NOMO-1 treated with dmso at 0.1 percent for 144 hours (cell line): ENCODE measurements at regions not wholly inside any gene's neighbourhood (a gene's known extent, or its start where the extent isn't known, plus 50 kb on each side); places are given as distances from the start of the nearest gene placed in this dataset.

Source experiments
- DNase-seq: peaks from one replicate; lab custom pipeline; 2025; ENCODE audit not compliant: unreplicated experiment; lab: John Stamatoyannopoulos, UW

DNA sequence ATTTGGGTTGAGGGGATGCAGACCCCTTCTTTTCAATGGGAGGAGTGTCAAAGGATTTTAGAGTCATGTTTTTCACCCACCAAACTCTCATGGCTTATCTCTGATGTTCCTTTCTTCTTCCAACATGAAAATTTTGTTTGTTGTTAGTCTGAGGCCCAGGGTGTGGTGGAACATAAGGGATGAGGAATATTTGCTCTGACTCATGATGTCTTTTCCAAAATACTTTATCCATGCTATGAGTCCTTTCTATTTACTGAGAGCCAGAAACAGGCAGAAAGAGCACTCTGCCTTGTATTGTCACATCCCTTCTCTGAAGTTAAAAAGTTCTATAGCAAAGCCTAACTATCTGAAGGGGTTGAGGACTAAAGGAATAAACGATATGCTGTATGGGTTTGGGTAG is 61.6 kb upstream of the GYPA start:
- no peak for DNase-seq

DNA sequence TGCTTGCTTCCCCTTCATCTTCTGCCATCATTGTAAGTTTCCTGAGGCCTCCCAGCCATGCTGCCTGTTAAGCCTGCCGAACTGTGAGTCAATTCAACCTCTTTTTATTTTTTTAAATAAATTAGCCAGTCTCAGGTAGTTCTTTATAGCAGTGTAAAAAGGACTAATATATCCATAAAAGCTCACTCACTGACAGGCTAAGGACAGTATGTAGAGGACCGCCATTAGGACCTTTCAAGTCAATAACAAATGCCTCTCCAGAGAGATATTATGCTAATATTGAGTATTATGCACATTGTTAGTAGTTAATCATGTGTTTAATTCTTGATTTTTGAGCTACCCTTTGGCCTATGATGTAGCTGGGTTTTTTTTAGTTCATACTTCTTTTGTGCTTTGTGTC is 62.6 kb upstream of the GYPA start:
- no peak for DNase-seq

DNA sequence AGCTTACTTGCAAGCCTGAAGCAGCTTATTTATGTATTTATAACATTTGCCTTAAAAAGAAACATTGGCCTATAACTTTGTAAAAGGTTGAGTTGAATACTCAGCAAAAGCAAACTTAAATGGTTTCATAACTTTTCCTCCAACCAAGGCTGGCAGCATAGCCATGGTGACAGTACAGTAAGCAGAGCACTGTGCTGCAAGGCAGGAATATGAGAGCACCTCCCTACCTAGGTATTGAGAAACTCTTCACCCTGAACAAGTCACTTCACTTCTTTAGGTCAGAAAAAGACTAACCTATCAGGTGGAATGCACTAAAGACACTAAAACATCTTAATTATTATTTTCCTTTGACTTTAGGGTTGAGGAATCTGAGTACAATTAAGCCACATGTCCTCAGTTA is 63.9 kb upstream of the GYPA start:
- DNase-seq, result no peak

DNA sequence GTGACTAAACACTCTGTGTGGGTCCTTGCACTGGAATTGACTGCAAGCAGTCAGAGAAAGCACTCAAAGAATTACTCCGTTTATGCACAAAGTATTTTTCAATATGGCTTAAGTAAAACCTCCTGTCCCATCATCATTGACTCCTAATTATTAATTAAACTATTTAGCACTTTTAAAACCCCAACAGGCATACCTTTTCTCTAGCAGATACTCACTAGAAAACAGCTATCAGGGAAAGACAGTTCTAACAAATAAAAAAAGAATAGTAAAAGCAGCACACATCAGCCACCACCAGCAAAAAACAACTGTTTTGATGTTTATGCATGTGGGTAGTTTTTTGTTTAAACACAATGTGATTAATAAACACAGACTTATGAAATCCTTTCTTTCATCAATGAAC is 66.2 kb upstream of the GYPA start:
- DNase-seq, result no peak

DNA sequence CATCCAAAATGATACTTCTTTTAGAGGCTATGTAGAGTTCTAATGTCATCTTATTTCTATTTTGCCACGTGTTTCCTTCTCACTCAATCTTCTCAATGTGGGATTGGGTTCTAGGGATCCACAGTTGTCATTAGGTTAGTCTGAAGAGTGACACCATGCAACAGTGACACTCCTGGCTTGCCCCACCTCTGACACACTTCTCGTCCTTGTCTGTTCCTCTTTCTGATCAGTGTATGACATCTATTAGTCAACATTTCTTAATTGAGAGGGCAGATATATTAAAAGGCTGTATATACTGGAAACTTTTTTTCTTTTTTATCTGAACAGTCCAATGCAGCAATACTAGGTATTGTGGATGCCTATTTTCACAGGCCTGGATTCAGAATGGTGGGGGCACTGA is 67.6 kb upstream of the GYPA start:
- no peak for DNase-seq

DNA sequence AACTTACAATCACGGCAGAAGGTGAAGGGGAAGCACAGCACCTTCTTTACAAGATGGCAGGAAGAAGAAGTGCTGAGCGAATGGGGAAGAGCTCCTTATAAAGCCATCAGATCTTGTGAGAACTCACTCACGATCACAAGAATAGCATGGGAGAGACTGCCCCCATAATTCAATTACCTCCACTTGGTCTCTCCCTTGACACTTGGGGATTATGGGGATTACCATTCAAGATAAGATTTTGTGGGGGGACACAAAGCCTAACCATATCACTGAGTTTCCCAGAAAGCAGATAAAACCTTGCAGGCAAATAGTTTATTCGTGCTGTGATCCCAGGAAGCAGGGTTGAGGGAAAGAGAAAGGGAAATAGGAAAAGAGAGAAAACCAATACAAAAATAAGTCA is 69.0 kb upstream of the GYPA start:
- DNase-seq, result no peak

DNA sequence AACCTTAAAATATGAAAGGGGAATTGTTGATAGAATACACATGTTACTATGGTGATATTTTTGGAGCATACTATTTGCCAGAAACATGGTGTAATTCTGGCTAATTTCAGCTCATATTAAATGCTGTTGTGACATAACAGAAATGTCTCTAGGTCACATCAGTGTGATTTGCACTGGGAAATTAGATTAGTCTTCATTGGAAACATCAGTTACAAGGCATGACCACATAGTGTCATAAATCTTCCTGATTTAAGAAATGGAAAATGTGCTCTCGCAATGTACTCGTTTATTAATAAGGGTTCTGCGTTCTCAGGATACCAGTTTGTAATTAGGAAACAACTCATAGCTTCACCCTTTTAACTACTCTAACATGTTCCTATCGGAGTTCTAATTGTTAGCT is 72.9 kb upstream of the GYPA start:
- DNase-seq, result no peak

DNA sequence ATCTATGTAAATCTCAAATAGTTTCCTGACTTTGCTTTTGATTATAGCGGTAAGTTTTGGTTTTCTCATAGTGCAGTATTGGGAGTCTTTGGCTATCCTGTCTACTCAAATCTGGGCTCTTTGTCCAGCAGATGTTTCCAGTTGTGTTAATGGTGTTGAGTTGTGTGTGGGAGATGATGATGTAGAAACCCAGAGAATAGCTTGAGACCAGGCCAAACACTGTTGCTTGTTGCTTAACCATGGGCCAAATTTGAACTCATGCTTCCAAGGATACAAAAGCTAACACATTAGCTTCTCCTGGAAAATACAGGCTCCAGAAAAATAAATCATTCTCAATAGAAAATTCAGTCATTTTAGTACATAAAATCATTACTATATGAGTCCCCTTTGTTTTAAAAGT is 82.6 kb upstream of the GYPA start:
- no peak for DNase-seq

DNA sequence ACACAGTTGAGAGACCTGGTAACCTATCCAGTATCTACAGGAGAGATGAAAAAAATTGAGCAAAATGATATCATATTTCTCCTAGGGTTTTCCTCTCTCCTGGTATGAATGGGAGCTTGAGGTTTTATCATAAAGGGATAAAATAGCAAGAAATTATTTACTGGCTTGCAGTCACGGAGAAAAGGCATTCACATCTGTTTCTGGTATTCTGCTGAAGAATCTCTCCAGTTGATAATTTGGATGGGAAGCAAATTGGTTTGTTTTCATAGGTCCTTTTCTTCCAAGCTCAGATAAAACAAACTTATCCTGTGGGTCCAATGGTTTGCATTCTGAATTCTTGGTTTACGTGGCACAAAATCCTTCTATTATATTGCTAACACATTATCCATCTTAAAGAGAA is 83.1 kb upstream of the GYPA start:
- no peak for DNase-seq

DNA sequence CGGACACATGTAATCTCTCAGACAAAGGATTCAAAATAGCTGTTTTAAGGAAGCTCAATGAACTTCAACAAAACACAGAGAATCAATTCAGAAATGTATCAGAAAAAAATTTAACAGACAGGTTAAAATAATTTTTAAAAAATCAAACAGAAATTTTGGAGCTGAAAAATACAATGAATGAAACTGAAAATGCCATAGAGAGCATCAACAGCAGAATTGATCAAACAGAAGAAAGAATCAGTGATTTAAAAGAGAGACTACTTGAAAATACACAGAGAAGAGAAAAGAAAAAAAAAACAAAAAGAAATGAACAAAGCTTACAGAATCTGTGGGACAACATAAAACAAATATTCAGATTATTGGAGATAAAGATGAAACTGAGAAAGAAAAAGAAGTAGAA is 118.8 kb upstream of the GYPA start:
- no peak for DNase-seq

DNA sequence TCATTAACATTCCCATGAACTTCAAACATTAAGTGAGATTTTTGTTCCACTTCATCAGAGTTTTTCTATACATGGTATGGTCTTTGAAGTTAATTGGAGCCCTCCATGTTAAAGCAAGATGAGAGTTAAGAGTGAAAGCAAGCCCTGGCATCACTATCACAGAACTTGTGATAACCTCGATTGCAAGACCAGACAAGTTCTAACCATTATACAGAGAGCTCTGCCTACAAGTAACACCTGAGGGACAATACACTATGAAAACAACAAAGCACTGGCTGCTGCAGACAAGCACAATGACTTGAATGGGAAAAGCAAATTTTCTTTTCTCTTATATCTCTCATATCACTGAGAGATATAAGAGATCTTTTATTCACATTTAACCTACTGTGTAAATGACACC is 126.6 kb upstream of the GYPA start:
- DNase-seq, result no peak

DNA sequence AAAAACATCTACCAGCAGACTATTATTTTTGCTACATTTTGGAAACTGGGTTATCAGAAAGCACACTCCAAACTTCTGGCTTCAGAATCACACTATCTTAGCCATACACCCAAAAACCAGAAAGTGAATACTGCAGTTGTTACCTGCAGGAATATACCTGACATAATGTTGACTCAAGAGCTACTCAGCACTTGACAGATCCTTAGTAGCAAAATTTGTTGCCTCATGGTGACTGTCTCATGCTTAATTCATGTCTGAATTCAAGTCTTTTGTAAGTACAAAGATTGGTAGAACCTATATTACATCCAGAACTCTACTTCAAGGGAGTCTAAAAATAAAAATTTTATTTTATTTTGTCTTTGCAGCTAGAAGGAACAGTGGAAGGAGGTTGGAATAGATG is 140.2 kb upstream of the GYPA start:
- no peak for DNase-seq

DNA sequence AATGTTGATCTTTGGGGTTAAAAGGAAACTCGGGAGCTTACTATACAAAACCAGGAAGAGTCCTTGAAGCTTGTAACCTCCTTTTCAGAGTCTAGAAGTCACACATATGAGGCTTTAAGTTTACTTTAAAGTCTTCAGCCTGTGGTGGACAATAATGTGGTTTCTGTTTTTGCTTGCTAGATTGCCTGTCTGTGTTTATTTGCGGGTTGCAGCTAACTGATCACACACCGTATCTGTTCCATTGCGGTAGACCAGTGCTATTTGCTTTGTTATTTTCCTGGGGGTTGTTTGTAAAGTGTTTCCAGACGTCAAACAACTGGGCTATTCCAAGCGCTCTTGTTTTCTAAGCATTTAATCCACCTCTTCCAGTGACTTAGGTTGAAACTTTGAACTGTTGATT is 143.0 kb upstream of the GYPA start:
- no peak for DNase-seq

DNA sequence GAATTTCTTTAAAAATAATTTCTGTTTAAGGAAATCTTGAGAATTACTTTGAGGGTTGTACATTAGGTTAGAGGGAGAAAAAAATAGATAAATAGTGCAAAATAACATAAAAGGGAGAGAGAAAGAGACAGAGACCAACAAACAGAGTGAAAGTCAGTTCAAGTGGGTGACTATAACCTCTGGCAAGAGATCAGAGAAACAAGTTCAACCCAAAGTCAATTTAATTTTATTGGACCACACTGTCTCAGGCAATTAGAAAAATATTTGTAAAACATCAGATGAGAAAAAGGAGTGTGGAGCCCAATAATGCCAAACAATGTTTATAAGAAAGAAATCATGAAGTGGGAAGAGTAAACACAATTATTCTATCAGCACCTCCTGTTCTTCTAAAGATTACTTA is 143.5 kb upstream of the GYPA start:
- no peak for DNase-seq

DNA sequence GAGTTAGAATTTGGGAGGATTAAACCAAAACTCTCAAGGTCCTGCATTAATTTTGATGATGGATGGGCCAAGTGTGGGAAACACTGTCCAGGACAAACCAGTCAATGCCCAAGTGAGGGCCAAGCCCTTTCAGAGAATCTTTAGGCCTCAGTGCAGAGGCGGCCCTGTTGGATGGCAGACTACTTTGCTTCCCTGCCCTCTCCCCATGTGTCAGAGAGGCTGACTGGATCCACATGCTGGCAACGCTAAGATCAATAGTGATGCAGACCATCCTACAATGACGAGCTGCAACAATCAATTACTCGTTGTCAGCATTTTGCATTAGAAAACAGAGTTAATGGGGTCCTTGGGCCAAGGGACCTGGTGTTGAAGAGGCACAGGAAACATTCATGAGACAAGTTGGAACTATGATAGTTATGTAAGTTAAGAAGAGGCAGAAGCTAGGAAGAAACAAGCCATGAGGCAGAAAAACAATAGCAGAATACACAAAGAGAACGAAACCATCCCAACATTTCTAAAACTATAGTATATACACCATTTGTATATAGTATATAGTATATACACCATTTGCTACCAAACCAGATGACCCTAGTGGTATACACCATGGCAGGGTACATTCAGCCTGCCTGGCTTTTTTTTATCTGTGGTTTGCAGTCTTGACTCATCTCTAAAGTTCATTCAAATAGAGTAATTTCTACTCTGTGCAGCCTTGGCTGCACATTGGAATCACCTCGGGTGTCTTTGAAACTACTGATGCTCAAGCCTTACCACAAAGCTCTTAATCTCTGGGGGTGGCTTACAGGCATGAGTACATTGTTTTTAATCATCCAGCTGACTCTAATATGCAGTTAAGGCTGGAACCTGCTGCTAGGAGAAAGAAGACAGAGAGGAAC is 147.7 kb upstream of the GYPA start:
- no peak for DNase-seq

DNA sequence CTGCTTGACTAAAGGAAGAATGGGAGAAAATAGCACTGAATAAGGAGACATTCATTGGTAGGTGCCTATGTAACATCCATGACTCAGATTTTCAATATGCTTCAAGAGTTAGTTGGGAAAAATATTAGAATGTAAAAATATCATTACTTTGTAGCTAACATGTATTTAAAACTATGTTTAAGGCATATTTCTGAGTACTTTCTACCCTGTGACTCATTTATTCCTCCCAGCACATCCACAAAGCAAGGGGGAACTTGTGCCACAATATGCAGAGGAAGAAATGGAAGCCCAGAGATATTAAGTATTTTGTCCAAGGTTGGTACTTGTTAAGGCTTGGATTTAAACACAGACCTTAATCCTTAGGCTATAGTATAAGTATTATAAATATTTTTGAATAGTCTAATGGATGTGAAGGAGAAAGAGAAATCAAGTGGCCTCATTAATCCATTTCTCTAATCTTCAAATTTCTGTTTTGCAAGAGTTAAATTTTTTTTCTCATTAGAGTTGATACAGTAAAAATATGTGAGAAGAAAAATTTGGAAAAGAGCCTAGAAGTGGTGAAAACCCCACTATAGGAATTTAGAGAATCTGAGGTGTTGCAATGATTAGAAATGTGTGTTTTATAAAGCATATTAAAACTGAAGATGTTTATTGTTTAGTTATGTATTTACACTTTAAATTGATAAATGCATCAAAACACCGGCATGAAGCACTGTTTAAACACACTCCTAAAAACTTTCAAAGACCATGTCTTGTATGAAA is 149.3 kb upstream of the GYPA start:
- DNase-seq, result no peak

DNA sequence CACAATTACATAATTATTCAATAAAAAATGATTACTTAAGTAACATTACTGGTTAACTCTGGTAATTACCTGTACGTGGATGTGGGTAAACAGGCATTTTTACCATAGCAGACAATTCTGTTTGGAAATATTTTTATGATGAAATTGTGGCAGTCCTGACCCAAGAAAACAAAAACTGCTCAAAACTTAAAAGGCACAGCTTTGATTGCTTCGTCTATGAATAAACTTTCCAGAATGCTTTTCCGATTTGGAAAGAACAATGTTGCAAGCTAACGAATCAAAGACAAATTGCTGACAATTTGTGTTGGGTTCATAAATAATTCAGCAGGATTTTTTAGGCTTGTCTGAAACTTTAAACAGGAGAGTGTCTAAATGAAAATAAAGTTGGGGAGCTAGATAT is 150.6 kb upstream of the GYPA start:
- DNase-seq, result no peak

DNA sequence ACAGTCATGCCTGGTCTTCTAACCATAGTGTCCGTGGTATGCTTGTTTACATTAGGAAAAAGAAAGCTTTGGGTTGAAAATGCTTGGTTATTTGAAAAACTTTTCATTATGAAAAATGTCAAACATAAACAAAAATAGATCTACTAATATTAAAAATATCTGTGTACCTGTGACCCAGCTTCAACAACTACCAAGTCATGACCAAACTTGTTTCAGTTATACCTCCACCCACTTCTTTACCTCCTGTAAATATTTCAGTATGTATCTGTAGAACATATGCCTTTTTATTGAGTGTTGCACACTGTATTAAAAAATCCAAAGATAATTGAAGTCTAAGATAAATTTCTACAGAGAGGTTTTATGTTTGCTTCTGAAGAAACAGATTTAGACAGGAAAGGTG is 153.7 kb upstream of the GYPA start:
- DNase-seq, result no peak

DNA sequence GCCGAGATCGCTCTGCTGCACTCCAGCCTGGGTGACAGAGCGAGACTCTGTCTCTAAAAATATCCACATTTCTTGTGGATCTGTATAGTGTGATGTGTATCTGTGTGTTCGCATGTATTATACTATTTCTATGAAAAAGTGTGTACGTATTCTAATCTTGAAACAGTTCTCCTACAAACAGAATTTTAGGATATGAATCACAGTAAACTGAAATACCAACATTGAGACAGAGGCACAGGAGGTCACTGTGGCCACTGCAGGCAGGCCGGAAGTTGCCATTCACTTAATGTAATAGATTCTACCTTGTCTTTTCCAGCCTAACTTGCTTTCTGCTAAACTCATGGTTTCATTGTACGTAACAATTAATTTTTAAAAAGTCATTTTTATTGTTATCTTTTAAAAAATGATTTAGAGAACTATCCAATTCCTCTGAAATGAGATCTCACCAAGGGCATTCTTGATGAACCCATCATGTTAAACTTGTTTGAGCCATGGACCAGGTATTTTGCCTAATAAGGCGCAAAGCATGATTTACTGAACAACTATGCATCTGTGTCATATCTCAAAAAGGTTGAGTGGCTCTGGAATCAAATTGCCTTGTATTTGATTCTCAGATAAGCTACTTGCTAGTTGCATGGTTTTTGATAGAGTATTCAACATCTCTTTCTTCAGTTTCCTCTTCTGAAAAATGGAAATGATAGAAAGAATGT is 154.9 kb upstream of the GYPA start:
- no peak for DNase-seq

DNA sequence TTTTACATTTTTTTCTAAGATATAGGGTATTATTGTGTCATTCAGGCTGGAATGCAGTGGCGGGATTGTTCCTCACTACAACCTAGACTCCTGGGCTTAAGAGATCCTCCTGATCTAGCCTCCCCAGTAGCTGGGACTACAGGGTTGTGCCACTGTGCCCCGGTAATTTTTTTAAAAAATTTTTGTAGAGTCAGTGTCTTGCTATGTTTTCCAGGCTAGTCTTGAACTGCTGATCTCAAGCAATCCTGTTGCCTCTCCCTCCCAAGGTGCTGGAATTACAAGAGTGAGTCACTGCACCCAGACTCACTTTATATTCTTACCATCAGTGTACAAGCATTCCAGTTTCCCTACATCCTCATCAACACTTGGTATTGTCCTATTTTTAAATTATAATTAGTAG is 156.4 kb upstream of the GYPA start:
- no peak for DNase-seq

DNA sequence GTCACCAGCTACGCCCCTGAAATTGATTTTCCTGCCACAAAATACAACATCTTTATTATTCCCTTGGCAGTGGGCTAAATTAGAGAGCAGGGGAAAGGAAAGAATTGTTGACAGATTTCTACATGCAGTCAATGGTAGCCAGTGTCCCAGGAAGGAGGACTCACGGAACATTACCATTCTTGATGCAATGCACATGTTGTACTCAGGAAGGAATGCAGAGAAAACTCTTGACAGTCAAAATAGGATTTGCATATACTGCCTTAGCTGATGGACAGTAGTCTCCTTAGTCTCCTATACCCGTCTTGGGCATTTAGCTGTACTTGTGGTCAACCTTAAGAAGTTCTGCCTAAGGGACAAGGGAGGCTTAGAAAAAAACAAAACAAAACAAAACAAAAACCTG is 158.0 kb upstream of the GYPA start:
- no peak for DNase-seq

DNA sequence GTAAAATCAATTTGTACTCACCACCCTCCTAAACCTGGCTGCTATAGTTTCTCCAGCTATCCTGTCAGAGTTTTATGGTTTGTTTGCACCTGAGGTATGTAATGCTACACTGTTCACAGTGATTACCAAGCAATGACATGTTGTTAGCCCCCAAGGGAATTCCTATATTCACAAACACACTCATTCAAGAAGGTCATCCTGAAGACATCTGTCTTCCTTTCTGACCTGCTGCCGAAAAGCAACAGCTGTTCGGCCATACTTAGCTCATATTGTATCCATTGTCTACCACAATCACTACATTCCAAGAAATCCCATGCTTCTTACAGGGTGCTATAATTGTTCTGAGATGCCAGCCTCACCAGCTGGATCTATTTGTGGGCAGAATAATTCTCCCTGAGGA is 160.1 kb upstream of the GYPA start:
- no peak for DNase-seq
